ACC112 (cell line): ENCODE measurements at regions not wholly inside any gene's neighbourhood (a gene's known extent, or its start where the extent isn't known, plus 50 kb on each side); places are given as distances from the start of the nearest gene placed in this dataset.
A peak's percentile ranks its signal among the peaks of the same experiment; 100 is the strongest.

ENCODE experiments used
- H2AFZ ChIP-seq: fragments of 200-600 bp; sonication (generic); one replicate; pipeline ENCODE4 v1.6.0; 2017; ENCODE audit warnings: antibody characterized with exemption, low read length; ENCODE audit not compliant: unreplicated experiment
- H3K27ac ChIP-seq: fragments of 200-600 bp; sonication (generic); 2 replicates; pipeline ENCODE4 v1.5.1; 2014; ENCODE audit warnings: low read depth, mild to moderate bottlenecking, antibody characterized with exemption, low read length, moderate library complexity
- H3K27me3 ChIP-seq: fragments of 200-600 bp; sonication (generic); 2 replicates; pipeline ENCODE4 v1.6.1; 2014; ENCODE audit warnings: mild to moderate bottlenecking, antibody characterized with exemption, low read length, moderate library complexity, mixed read lengths; ENCODE audit not compliant: insufficient read depth
- H3K36me3 ChIP-seq: fragments of 200-600 bp; sonication (generic); 2 replicates; pipeline ENCODE4 v1.6.1; 2016; ENCODE audit warnings: mild to moderate bottlenecking, antibody characterized with exemption, low read length, moderate library complexity, mixed read lengths; ENCODE audit not compliant: insufficient read depth
- H3K4me1 ChIP-seq: fragments of 200-600 bp; sonication (generic); one replicate; pipeline ENCODE4 v1.6.1; 2016; ENCODE audit warnings: low read length, mixed read lengths; ENCODE audit not compliant: insufficient read depth, unreplicated experiment, control insufficient read depth
- H3K4me3 ChIP-seq: fragments of 200-600 bp; sonication (generic); 2 replicates; pipeline ENCODE4 v1.5.1; 2014; ENCODE audit warnings: mild to moderate bottlenecking, low read depth, low read length
- H3K79me2 ChIP-seq: fragments of 200-600 bp; sonication (generic); one replicate; pipeline ENCODE4 v1.6.0; 2016; ENCODE audit warnings: low read length; ENCODE audit not compliant: control insufficient read depth, unreplicated experiment, insufficient read depth

DNA sequence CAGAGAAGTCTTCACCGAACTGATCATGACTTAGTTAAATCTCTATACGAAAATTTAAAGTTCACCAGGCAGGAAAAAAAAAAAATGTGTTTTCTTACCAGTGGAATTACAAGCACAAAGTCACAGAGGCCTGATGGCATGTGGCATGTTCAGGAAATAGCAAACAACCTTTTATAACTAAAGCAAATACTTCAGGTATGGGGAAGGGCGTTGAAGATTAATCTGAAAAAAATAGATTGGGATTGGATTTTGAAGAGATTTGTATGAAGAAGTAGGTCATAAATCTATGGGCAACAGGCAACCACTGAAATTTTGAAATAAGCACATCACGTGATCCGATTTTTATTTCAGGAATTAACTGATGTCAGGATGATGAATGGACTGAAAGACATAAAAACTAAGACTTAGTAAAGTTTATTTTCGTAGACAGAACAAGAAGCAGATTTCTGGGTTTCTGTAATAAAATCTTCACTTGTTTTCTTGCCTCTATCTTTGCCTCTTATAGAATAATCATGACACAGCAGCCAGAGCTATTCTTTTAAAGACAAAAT, 295.9 kb upstream of the ADGRL4 start:
- Histone ChIP-seq H2AFZ (no peak overlapping the region), H3K36me3 (no peaks in the 10 kb centered on the region), H3K4me1 (no peaks in the 10 kb centered on the region), H3K27me3 (no peaks in the 10 kb centered on the region), H3K4me3 (no peak overlapping the region), H3K27ac (no peak overlapping the region), H3K79me2 (no peaks in the 10 kb centered on the region)

DNA sequence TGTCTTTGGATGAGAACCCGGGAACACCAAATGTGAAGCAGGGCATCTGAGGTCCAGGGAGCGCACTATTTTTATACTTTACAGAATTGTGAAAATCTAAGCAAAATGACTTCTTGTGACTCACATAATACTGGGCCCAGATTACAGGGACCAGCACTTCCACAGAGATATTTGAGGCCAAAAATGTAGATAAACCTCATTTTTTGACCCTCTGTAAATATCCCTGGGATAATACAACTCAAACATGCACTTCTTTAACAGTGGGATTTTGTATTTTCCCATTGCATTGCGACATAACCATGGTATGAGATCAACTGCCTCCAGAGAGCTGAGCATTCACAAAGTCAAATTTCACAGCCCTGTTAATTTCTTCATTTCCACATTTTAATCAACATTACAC, 289.4 kb upstream of the ADGRL4 start:
- Histone ChIP-seq H3K79me2 (no peaks in the 10 kb centered on the region), H3K4me1 (peaks cover 35% of the 10 kb centered on the region), H3K4me3 (0 out of 2 replicates have a peak overlapping the region, but pooled peaks have one; percentile 11), H3K36me3 (no peaks in the 10 kb centered on the region), H3K27me3 (no peaks in the 10 kb centered on the region), H3K27ac (peak overlapping the region; percentile 98), H2AFZ (peak overlapping the region; percentile 72)

DNA sequence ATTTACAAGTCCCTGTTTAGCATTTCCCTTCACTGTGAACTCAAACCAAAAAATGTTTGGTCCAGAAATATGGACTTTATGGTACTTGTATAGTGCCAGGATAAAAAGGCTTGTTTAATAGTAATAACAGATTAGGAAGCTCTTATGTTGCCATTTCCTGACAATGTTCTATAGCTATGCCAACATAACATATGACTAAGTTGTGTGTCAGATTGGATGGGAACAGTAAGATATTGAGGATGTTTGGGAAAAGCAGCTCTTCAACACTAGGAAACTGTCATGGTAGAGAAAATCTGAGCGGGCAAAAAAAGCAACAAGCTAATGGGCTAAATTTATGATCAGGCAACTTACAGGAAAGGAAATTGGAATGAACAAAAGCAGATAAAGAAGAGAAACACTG, 287.1 kb upstream of the ADGRL4 start:
- peak overlapping the region; percentile 85 for H2AFZ ChIP-seq
- H3K4me3 ChIP-seq: peak overlapping the region; percentile 33; the same call in 1 of the 2 replicates
- H3K27me3 ChIP-seq: no peaks in the 10 kb centered on the region
- H3K4me1 ChIP-seq: peaks cover 35% of the 10 kb centered on the region
- peak overlapping the region; percentile 98 for H3K27ac ChIP-seq
- H3K36me3 ChIP-seq: no peaks in the 10 kb centered on the region
- H3K79me2 ChIP-seq: no peaks in the 10 kb centered on the region

GRCh38 chr1:79290927-79291474, 284.5 kb upstream of the ADGRL4 start:
- Histone ChIP-seq H2AFZ (no peak overlapping the region), H3K4me1 (peaks cover 28% of the 10 kb centered on the region)

GRCh38 chr1:79287982-79288381, 281.5 kb upstream of the ADGRL4 start:
- H3K4me1 ChIP-seq: peaks cover 1% of the 10 kb centered on the region

More at GRCh38 chr1:79290927-79291474, 284.5 kb upstream of the ADGRL4 start:
- Histone ChIP-seq H3K36me3 (no peaks in the 10 kb centered on the region), H3K4me3 (no peak overlapping the region), H3K27me3 (no peaks in the 10 kb centered on the region), H3K79me2 (no peaks in the 10 kb centered on the region), H3K27ac (no peak overlapping the region)

DNA sequence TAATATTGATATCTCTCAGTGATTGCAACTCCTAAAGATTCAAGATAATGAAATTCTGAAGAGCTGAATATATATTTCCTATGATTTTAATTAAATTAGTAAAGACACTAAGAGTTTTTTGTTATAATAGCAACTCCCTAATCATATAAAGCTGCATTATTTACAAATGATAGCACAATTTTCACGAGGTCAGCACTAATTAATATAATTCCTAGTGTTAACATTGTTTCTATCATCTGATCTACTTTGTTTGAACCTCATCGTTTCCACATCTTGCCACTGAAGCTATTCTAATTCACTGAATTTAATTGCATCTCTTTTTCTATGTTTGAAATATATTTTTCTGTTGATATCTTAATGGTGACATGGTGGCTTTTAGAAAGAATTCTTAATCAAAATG, 279.1 kb upstream of the ADGRL4 start:
- no peak overlapping the region for H3K4me3 ChIP-seq
- no peaks in the 10 kb centered on the region for H3K36me3 ChIP-seq
- no peaks in the 10 kb centered on the region for H3K27me3 ChIP-seq
- H3K4me1 ChIP-seq: peaks cover 6% of the 10 kb centered on the region
- H3K27ac ChIP-seq: no peak overlapping the region
- no peak overlapping the region for H2AFZ ChIP-seq
- no peaks in the 10 kb centered on the region for H3K79me2 ChIP-seq

More at GRCh38 chr1:79287982-79288381, 281.5 kb upstream of the ADGRL4 start:
- Histone ChIP-seq H3K4me3 (no peak overlapping the region), H3K79me2 (no peaks in the 10 kb centered on the region), H2AFZ (no peak overlapping the region), H3K36me3 (no peaks in the 10 kb centered on the region), H3K27ac (no peak overlapping the region), H3K27me3 (no peaks in the 10 kb centered on the region)

DNA sequence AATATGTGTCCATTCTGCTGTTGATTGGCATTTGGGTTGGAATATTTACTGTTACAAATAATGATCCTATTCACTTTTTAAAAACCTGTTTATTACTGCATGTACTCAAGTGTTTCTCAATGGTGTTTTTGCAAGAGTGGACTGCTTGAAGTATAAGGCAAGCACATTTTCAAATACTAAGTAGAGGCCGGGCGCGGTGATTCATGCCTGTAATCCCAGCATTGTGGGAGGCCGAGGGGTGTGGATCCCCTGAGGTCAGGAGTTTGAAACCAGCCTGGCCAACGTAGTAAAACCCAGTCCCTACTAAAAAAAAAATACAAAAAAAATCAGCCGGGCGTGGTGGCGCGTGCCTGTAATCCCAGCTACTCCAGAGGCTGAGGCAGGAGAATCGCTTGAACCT, 276.9 kb upstream of the ADGRL4 start:
- H3K27ac ChIP-seq: no peak overlapping the region
- H3K4me1 ChIP-seq: peaks cover 6% of the 10 kb centered on the region
- H3K4me3 ChIP-seq: no peak overlapping the region
- no peaks in the 10 kb centered on the region for H3K36me3 ChIP-seq
- H3K27me3 ChIP-seq: no peaks in the 10 kb centered on the region
- H3K79me2 ChIP-seq: no peaks in the 10 kb centered on the region
- H2AFZ ChIP-seq: no peak overlapping the region

DNA sequence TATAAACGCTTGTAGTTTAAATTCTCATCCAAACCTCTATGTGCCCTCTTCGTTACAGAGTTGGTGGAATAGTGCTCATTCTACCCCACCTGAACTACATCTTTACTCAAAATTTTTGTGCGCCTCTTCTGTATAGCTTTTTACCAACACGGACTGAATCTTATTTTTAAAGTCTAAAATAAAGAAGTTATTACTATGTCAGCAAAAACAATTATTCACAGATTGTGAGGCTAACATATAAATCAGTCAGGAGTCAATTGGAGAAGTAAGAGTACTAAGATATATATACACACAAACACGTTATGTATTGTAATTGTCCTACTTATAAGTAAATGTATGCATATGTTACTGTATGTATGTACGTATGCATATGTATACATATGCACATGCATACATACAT, 274.9 kb upstream of the ADGRL4 start:
- H3K4me1 ChIP-seq: peaks cover 6% of the 10 kb centered on the region
- no peak overlapping the region for H3K27ac ChIP-seq
- no peak overlapping the region for H2AFZ ChIP-seq
- H3K27me3 ChIP-seq: no peaks in the 10 kb centered on the region
- H3K79me2 ChIP-seq: no peaks in the 10 kb centered on the region
- no peak overlapping the region for H3K4me3 ChIP-seq
- no peaks in the 10 kb centered on the region for H3K36me3 ChIP-seq

DNA sequence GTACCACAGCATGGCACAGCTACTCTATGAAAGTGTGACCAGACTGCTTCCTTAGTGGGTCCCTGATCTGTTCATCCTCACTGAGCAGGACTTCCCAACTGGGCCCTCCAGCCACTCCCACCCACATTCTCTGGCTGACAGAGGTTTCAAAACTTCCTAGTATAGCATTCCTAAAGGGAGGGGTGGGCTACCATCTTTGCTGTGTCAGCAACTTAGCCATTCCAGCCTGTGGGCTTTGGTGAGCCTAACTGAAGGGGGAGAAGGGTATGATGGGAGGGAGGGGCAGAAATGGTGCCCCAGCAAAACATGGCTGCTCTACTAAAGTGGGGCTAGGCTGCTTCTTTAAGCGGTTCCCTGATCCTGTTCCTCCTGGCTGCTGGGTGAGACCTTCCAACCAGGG, 265.2 kb upstream of the ADGRL4 start:
- Histone ChIP-seq H3K27ac (no peak overlapping the region), H3K27me3 (no peaks in the 10 kb centered on the region), H3K4me3 (no peak overlapping the region), H3K36me3 (no peaks in the 10 kb centered on the region), H3K4me1 (no peaks in the 10 kb centered on the region), H2AFZ (no peak overlapping the region), H3K79me2 (no peaks in the 10 kb centered on the region)

DNA sequence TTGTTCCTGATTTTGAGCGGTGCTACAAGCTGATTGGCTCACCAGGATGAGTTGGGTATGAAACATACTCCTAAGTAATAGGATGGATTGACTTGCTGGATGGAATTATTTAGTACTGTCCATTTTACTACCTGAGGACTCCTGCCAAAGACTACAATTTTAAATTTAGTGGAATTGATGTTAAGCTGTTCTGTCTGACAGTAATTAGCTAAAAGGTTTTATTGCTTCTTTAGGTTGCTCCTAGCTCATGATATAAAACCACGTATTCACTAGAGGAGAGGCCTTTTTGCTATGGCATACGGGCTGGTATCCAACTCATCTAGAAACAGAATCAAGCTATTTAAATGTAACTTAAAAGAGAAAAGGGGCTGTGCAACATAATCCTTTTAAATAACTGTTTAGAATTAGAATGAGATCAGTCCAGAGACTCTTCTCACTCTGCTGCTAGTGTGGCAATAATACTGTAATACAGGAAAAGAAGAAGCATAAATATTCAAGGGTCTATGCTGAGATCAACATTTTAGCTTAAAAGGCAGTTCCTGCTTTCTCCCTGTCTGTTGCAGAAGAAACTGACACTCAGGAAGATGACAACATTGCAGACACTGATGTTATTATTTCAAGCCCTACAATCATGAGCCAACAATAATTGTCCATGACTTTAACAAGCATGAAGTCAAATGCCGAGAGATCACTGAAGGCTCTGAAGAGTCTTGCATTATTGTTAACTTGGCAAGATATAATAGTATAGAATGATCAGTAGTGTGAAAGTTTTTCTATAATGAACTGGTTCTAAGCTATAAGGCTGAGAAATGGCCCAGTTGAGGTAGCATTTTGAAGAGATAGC, 258.7 kb upstream of the ADGRL4 start:
- peaks cover 8% of the 10 kb centered on the region for H3K4me1 ChIP-seq
- H3K27ac ChIP-seq: no peak overlapping the region
- H2AFZ ChIP-seq: no peak overlapping the region
- no peaks in the 10 kb centered on the region for H3K79me2 ChIP-seq
- H3K36me3 ChIP-seq: no peaks in the 10 kb centered on the region
- no peak overlapping the region for H3K4me3 ChIP-seq
- H3K27me3 ChIP-seq: no peaks in the 10 kb centered on the region

GRCh38 chr1:79264285-79264684, 257.8 kb upstream of the ADGRL4 start:
- Histone ChIP-seq H3K4me3 (no peak overlapping the region), H3K27ac (no peak overlapping the region), H3K36me3 (no peaks in the 10 kb centered on the region), H2AFZ (no peak overlapping the region), H3K27me3 (no peaks in the 10 kb centered on the region), H3K79me2 (no peaks in the 10 kb centered on the region), H3K4me1 (peaks cover 13% of the 10 kb centered on the region)
